ENCODE measurements at regions not wholly inside any gene's neighbourhood (a gene's known extent, or its start where the extent isn't known, plus 50 kb on each side); places are given as distances from the start of the nearest gene placed in this dataset.

DNA sequence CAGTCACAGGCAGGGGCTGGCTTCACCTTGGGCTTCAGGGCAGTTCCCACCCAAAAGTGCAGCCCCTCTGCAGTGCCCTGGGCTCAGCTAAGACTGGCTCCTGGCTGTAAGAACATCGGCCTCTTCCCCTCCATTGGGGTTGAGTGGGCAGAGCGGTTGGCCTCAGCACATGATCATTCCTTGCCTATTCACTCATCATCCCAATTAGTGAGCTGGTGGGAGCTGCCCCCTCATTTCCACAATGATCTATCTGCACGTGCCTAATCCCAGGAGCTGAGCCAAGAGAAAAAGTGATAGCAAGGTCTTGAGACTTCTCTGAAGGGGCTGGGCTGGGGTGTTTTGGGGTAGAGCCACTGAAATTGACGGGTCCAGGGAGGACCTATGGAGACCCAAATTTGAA is 133.6 kb downstream of the SYF2 start:
- TF ChIP-seq, protein P1, sequence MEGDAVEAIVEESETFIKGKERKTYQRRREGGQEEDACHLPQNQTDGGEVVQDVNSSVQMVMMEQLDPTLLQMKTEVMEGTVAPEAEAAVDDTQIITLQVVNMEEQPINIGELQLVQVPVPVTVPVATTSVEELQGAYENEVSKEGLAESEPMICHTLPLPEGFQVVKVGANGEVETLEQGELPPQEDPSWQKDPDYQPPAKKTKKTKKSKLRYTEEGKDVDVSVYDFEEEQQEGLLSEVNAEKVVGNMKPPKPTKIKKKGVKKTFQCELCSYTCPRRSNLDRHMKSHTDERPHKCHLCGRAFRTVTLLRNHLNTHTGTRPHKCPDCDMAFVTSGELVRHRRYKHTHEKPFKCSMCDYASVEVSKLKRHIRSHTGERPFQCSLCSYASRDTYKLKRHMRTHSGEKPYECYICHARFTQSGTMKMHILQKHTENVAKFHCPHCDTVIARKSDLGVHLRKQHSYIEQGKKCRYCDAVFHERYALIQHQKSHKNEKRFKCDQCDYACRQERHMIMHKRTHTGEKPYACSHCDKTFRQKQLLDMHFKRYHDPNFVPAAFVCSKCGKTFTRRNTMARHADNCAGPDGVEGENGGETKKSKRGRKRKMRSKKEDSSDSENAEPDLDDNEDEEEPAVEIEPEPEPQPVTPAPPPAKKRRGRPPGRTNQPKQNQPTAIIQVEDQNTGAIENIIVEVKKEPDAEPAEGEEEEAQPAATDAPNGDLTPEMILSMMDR (IDR thresholded peaks at IDR 0.05) = no peak
- TF ChIP-seq POLR2A (IDR thresholded peaks at IDR 0.05) = no peak
